Peyer's patch (tissue), 4 donors: ENCODE measurements at regions not wholly inside any gene's neighbourhood (a gene's known extent, or its start where the extent isn't known, plus 50 kb on each side); places are given as distances from the start of the nearest gene placed in this dataset.

Experiments
- DNase-seq, 3 donors: peaks; one replicate each; pipeline ENCODE4 v3.0.0-alpha.2; 2017 to 2019
- H3K27ac ChIP-seq, 4 donors: fragments of 200-600 bp; sonication (generic); one replicate each; pipeline ENCODE4 v1.5.1; 2016 to 2019
- H3K27me3 ChIP-seq, 2 donors: fragments of 200-600 bp; sonication (generic); one replicate each; pipeline ENCODE4 v1.5.1; 2019
- H3K36me3 ChIP-seq, 3 donors: fragments of 200-600 bp; sonication (generic); one replicate each; pipeline ENCODE4 v1.5.1; 2016 to 2019
- H3K4me1 ChIP-seq, 4 donors: fragments of 200-600 bp; sonication (generic); one replicate each; pipeline ENCODE4 v1.5.1; 2016 to 2019
- H3K4me3 ChIP-seq, 4 donors: fragments of 200-600 bp; sonication (generic); 1 replicate in 3 of 4; 2 replicates in 1 of 4; pipeline ENCODE4 v1.5.1; 2016 to 2019; ENCODE audit warnings: mild to moderate bottlenecking in 1 of 4
- H3K9me3 ChIP-seq, 4 donors: fragments of 200-600 bp; sonication (generic); one replicate each; pipeline ENCODE4 v1.5.1; 2016 to 2019; ENCODE audit warnings: mild to moderate bottlenecking in 1 of 4
- CTCF ChIP-seq, 6 experiments: fragments of 450-650 bp in 4 of 6; fragments of 200-600 bp in 2 of 6; sonication (generic) in 1 of 6; IDR thresholded peaks; one replicate each; pipeline ENCODE4 v1.5.1; 2017 to 2019; ENCODE audit warnings: antibody characterized with exemption in 6 of 6, mild to moderate bottlenecking in 3 of 6, moderate library complexity in 1 of 6
- POLR2A ChIP-seq, 2 donors: fragments of 450-650 bp; IDR thresholded peaks; one replicate each; pipeline ENCODE4 v1.5.1; 2017; ENCODE audit warnings: antibody characterized with exemption in 2 of 2, mild to moderate bottlenecking in 2 of 2, moderate library complexity in 2 of 2

- no peaks in the 10 kb centered on the region for H3K4me1 ChIP-seq
- TF ChIP-seq CTCF (IDR thresholded peaks at IDR 0.05), result no peak
- no peak for TF ChIP-seq POLR2A (IDR thresholded peaks at IDR 0.05)
- no peaks in the 10 kb centered on the region for H3K27me3 ChIP-seq
- no peak overlapping the region for H3K27ac ChIP-seq
- no peaks in the 10 kb centered on the region for H3K36me3 ChIP-seq
- H3K4me3 ChIP-seq, result no peak overlapping the region
- H3K9me3 ChIP-seq, result no peaks in the 10 kb centered on the region
- DNase-seq, result no peak
Measured at GRCh38 chr6:87840324-87840723, 138.3 kb upstream of the AKIRIN2 start.

GRCh38 chr6:87837876-87838275 is 135.8 kb upstream of the AKIRIN2 start:
- H3K27ac ChIP-seq, result no peak overlapping the region
- DNase-seq, result no peak
- no peaks in the 10 kb centered on the region for H3K27me3 ChIP-seq
- TF ChIP-seq CTCF (IDR thresholded peaks at IDR 0.05), result no peak
- H3K36me3 ChIP-seq, result no peaks in the 10 kb centered on the region
- no peaks in the 10 kb centered on the region for H3K4me1 ChIP-seq
- H3K9me3 ChIP-seq, result no peaks in the 10 kb centered on the region
- H3K4me3 ChIP-seq, result no peak overlapping the region

- no peak for DNase-seq
- Histone ChIP-seq H3K9me3 (no peaks in the 10 kb centered on the region), H3K27ac (no peak overlapping the region), H3K36me3 (no peaks in the 10 kb centered on the region), H3K4me3 (no peak overlapping the region), H3K27me3 (no peaks in the 10 kb centered on the region), H3K4me1 (no peaks in the 10 kb centered on the region)
- TF ChIP-seq CTCF (IDR thresholded peaks at IDR 0.05) (no peak), POLR2A (IDR thresholded peaks at IDR 0.05) (no peak)
Measured at GRCh38 chr6:87837444-87837843, 135.4 kb upstream of the AKIRIN2 start.

GRCh38 chr6:87832025-87832825 is 130.2 kb upstream of the AKIRIN2 start:
- DNase-seq, result no peak
- TF ChIP-seq CTCF (IDR thresholded peaks at IDR 0.05) (peak in 5 of 6 experiments; percentile 22 to 57 (median 56)), POLR2A (IDR thresholded peaks at IDR 0.05) (no peak)
- peaks cover 0 to 11% (median 0%) of the 10 kb centered on the region in 4 donors for H3K4me1 ChIP-seq
- H3K27ac ChIP-seq, result peak overlapping the region; percentile 32 to 65 (median 52)
- H3K36me3 ChIP-seq, result no peaks in the 10 kb centered on the region
- no peaks in the 10 kb centered on the region for H3K9me3 ChIP-seq
- peak overlapping the region; percentile 36 to 52 (median 40) for H3K4me3 ChIP-seq
- H3K27me3 ChIP-seq, result no peaks in the 10 kb centered on the region

- Histone ChIP-seq H3K9me3 (no peaks in the 10 kb centered on the region), H3K27ac (no peak overlapping the region), H3K27me3 (no peaks in the 10 kb centered on the region), H3K4me3 (no peak overlapping the region), H3K4me1 (peaks cover 0 to 20% (median 0%) of the 10 kb centered on the region in 4 donors), H3K36me3 (no peaks in the 10 kb centered on the region)
- no peak for DNase-seq
- TF ChIP-seq CTCF (IDR thresholded peaks at IDR 0.05) (no peak), POLR2A (IDR thresholded peaks at IDR 0.05) (no peak)
Measured at GRCh38 chr6:87830907-87831306, 128.9 kb upstream of the AKIRIN2 start.
